Upper lobe of right lung (tissue), 1 donor: ENCODE measurements at regions not wholly inside any gene's neighbourhood (a gene's known extent, or its start where the extent isn't known, plus 50 kb on each side); places are given as distances from the start of the nearest gene placed in this dataset.

Experiments used
- ATAC-seq: fragments of 200-7000 bp; cut with Tn5 transposase; one replicate; pipeline ENCODE4 v1.9.1; 2020; ENCODE audit warnings: mild to moderate bottlenecking, moderate library complexity
- DNase-seq: peaks from one replicate; pipeline ENCODE4 v3.0.0-alpha.2; 2020
- H3K27ac ChIP-seq: fragments of 200-600 bp; one replicate; pipeline ENCODE4 v1.8.0; 2022
- H3K27me3 ChIP-seq: fragments of 200-600 bp; one replicate; pipeline ENCODE4 v1.8.0; 2022; ENCODE audit warnings: mild to moderate bottlenecking
- H3K36me3 ChIP-seq: fragments of 200-600 bp; one replicate; pipeline ENCODE4 v1.8.0; 2022
- H3K4me1 ChIP-seq: fragments of 200-600 bp; one replicate; pipeline ENCODE4 v1.8.0; 2022
- H3K4me3 ChIP-seq: fragments of 200-600 bp; one replicate; pipeline ENCODE4 v1.8.0; 2022; ENCODE audit warnings: mild to moderate bottlenecking
- H3K9me3 ChIP-seq: fragments of 200-600 bp; one replicate; pipeline ENCODE4 v1.8.0; 2022
- CTCF ChIP-seq: fragments of 200-600 bp; IDR thresholded peaks from one replicate; pipeline ENCODE4 v1.8.0; 2022; ENCODE audit warnings: antibody characterized with exemption
- intact Hi-C: fragments of 100-400 bp; cut with DNase I; formaldehyde crosslinking; loops from one replicate; pipeline ENCODE4 v1.11.0; 2022
- donor health status: DM: no; HTN: yes; CAD: no; lungs with severe emphysema.

GRCh38 chr1:82044111-82044510 is 243.4 kb downstream of the ADGRL2 start:
- no peak for TF ChIP-seq CTCF
- no peaks in the 10 kb centered on the region for H3K36me3 ChIP-seq
- no peaks in the 10 kb centered on the region for H3K27me3 ChIP-seq
- DNase-seq (no peak), ATAC-seq (no peak)
- intact Hi-C loops = no loop called here
- no peak overlapping the region for H3K4me3 ChIP-seq
- no peaks in the 10 kb centered on the region for H3K4me1 ChIP-seq
- H3K9me3 ChIP-seq = no peaks in the 10 kb centered on the region
- no peak overlapping the region for H3K27ac ChIP-seq

GRCh38 chr1:82042306-82043060 is 241.7 kb downstream of the ADGRL2 start:
- TF ChIP-seq CTCF = no peak
- DNase-seq = no peak
- no peak for ATAC-seq
- no peaks in the 10 kb centered on the region for H3K9me3 ChIP-seq
- H3K4me3 ChIP-seq = no peak overlapping the region
- H3K27ac ChIP-seq = no peak overlapping the region
- no peaks in the 10 kb centered on the region for H3K4me1 ChIP-seq
- intact Hi-C loops = no loop called here
- H3K27me3 ChIP-seq = no peaks in the 10 kb centered on the region
- H3K36me3 ChIP-seq = no peaks in the 10 kb centered on the region
